Muscle of leg (tissue), 3 donors: ENCODE measurements at regions not wholly inside any gene's neighbourhood (a gene's known extent, or its start where the extent isn't known, plus 50 kb on each side); places are given as distances from the start of the nearest gene placed in this dataset.

Experiments
- DNase-seq: peaks from one replicate; pipeline ENCODE4 v3.0.0; 2013
- H3K27ac ChIP-seq: one replicate; pipeline ENCODE4 v1.5.1; 2013; ENCODE audit warnings: mild to moderate bottlenecking, low read length, control low read depth
- H3K27me3 ChIP-seq: one replicate; pipeline ENCODE4 v1.6.1; 2013; ENCODE audit warnings: low read length; ENCODE audit not compliant: control insufficient read depth, insufficient read depth
- H3K36me3 ChIP-seq: one replicate; pipeline ENCODE4 v1.6.1; 2013; ENCODE audit warnings: low read length; ENCODE audit not compliant: control insufficient read depth, insufficient read depth
- H3K4me1 ChIP-seq: one replicate; pipeline ENCODE4 v1.6.1; 2013; ENCODE audit warnings: low read length; ENCODE audit not compliant: control insufficient read depth, insufficient read depth
- H3K4me3 ChIP-seq: one replicate; pipeline ENCODE4 v1.5.1; 2013; ENCODE audit warnings: low read length, control low read depth
- H3K9me3 ChIP-seq: replicated peaks from 2 replicates; pipeline ENCODE4 v1.6.1; 2013; ENCODE audit warnings: low read depth, low read length; ENCODE audit not compliant: control insufficient read depth
- WGBS: methylation state at CpG from one replicate; pipeline ENCODE4 v1.1.5; 2013; ENCODE audit warnings: missing lambda C conversion rate; ENCODE audit not compliant: insufficient coverage; 5-methylcytosine and 5-hydroxymethylcytosine counted together

GRCh38 chr2:12436935-12437561, 279.7 kb upstream of the TRIB2 start:
- no peak for DNase-seq
- no peaks in the 10 kb centered on the region for H3K36me3 ChIP-seq
- no peaks in the 10 kb centered on the region for H3K27me3 ChIP-seq
- H3K9me3 ChIP-seq: no peaks in the 10 kb centered on the region
- H3K4me1 ChIP-seq: peaks cover 2% of the 10 kb centered on the region
- H3K4me3 ChIP-seq: no peak overlapping the region
- no peak overlapping the region for H3K27ac ChIP-seq
- WGBS: 100% methylated on average over 1 of the region's 5 CpGs

- no peak overlapping the region for H3K27ac ChIP-seq
- 41% methylated on average over 4 of the region's 4 CpGs for WGBS
- H3K4me1 ChIP-seq: no peaks in the 10 kb centered on the region
These were observed 276.0 kb upstream of the TRIB2 start for GRCh38 chr2:12440731-12441130.

DNA sequence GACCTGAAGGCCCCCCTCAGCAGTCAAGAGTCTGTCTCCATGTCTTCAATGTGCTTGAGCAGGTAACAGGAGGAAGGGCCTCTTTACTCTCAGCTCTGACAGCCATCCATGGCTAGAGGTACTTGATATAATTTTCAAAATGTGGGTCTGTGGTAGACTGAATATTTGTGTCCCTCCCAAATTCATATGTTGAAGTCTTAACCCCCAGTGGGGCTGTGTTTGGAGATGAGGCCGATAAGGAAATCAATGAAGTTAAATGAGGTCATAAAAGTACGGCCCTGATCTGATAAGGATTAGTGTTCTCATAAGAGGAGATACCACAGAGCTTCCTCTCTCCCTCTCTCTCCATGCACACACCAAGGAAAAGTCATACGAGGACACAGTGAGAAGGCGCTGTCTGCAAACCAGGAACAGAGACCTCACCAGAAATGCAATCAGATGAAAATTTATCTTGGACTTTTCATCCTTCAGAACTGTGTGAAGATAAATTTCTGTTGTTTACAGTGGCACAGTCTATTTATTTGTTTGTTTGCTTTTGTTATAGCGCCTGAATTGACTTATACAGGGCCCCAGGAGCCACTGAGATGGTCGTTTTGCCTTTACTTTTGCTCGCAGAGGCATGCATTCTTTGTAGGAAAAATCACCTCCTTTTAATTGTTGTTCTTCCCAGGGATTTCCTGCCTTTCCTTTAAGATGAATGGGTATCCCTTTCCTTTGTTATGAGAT, 274.8 kb upstream of the TRIB2 start:
- Histone ChIP-seq H3K4me3 (no peak overlapping the region), H3K4me1 (no peaks in the 10 kb centered on the region), H3K36me3 (no peaks in the 10 kb centered on the region), H3K27me3 (no peaks in the 10 kb centered on the region), H3K27ac (no peak overlapping the region), H3K9me3 (no peaks in the 10 kb centered on the region)
- WGBS: no CpG with 5 or more reads among the region's 7 CpGs
- no peak for DNase-seq

More at GRCh38 chr2:12440731-12441130, 276.0 kb upstream of the TRIB2 start:
- H3K36me3 ChIP-seq: no peaks in the 10 kb centered on the region
- DNase-seq: no peak
- H3K9me3 ChIP-seq: no peaks in the 10 kb centered on the region
- H3K27me3 ChIP-seq: no peaks in the 10 kb centered on the region
- no peak overlapping the region for H3K4me3 ChIP-seq

GRCh38 chr2:12442476-12442847, 274.3 kb upstream of the TRIB2 start:
- WGBS: no CpG with 5 or more reads among the region's 2 CpGs
- Histone ChIP-seq H3K36me3 (no peaks in the 10 kb centered on the region), H3K27me3 (no peaks in the 10 kb centered on the region), H3K9me3 (no peaks in the 10 kb centered on the region), H3K27ac (no peak overlapping the region), H3K4me1 (no peaks in the 10 kb centered on the region), H3K4me3 (no peak overlapping the region)
- DNase-seq: no peak

- whole genome bisulfite sequencing: 88% methylated on average over 3 of the region's 4 CpGs
- no peak overlapping the region for H3K27ac ChIP-seq
- H3K9me3 ChIP-seq: no peaks in the 10 kb centered on the region
These were observed 267.8 kb upstream of the TRIB2 start for GRCh38 chr2:12448846-12449505.

GRCh38 chr2:12451726-12452125, 265.0 kb upstream of the TRIB2 start:
- Histone ChIP-seq H3K27me3 (no peaks in the 10 kb centered on the region), H3K27ac (peak overlapping the region; percentile 36), H3K4me3 (no peak overlapping the region), H3K4me1 (peaks cover 6% of the 10 kb centered on the region), H3K9me3 (no peaks in the 10 kb centered on the region), H3K36me3 (no peaks in the 10 kb centered on the region)
- WGBS: no CpG with 5 or more reads among the region's 5 CpGs
- no peak for DNase-seq

More at GRCh38 chr2:12448846-12449505, 267.8 kb upstream of the TRIB2 start:
- Histone ChIP-seq H3K4me1 (peaks cover 4% of the 10 kb centered on the region), H3K36me3 (no peaks in the 10 kb centered on the region), H3K4me3 (no peak overlapping the region), H3K27me3 (no peaks in the 10 kb centered on the region)
- DNase-seq: no peak

DNA sequence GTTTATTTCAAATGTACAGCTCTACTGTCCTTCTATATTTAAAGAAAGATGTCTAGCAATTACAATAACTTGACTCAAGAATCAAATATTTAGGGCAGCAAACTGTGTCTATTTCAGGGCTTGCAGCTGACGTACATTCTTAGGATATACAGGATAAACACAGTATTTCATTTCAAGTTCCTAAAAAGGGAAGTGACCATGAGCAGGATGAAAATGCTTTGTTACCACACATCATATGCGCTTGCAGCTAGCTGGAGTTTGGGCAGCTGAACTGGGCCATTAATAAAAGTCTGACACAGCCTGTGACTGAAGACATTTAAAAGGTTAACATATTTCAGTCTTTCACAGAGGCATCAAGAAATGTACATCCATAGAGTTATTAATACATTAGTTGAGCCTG, 264.6 kb upstream of the TRIB2 start:
- Histone ChIP-seq H3K27me3 (no peaks in the 10 kb centered on the region), H3K4me3 (no peak overlapping the region), H3K4me1 (peaks cover 6% of the 10 kb centered on the region), H3K36me3 (no peaks in the 10 kb centered on the region), H3K9me3 (no peaks in the 10 kb centered on the region), H3K27ac (peak overlapping the region; percentile 39)
- peak; percentile 73 for DNase-seq
- WGBS: no CpG with 5 or more reads among the region's 2 CpGs

DNA sequence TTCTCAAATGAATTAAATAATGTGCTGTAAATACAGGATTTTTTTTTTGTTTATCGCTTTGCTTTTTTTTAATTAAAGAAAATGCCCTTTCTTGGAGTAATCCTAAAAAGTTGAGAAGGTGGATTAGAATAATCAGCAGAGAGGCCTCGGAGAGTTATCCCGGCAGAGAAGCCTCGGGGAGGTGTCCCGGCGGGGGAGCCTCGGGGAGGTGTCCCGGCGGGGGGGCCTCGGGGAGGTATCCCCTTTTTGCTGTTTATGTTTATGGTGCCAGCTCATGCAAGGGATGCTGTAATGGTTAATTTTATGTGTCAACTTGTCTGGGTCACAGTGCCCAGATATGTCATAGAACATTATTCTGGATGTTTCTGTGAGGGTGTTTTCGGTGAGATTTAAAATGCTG, 263.0 kb upstream of the TRIB2 start:
- WGBS: 96% methylated on average over 5 of the region's 11 CpGs
- H3K36me3 ChIP-seq: no peaks in the 10 kb centered on the region
- H3K4me1 ChIP-seq: peaks cover 6% of the 10 kb centered on the region
- no peaks in the 10 kb centered on the region for H3K9me3 ChIP-seq
- no peak for DNase-seq
- no peak overlapping the region for H3K4me3 ChIP-seq
- no peak overlapping the region for H3K27ac ChIP-seq
- no peaks in the 10 kb centered on the region for H3K27me3 ChIP-seq

GRCh38 chr2:12455661-12456060, 261.1 kb upstream of the TRIB2 start:
- Histone ChIP-seq H3K4me3 (no peak overlapping the region), H3K27ac (no peak overlapping the region), H3K4me1 (peaks cover 6% of the 10 kb centered on the region), H3K9me3 (no peaks in the 10 kb centered on the region), H3K36me3 (no peaks in the 10 kb centered on the region), H3K27me3 (no peaks in the 10 kb centered on the region)
- peak; percentile 73 for DNase-seq
- WGBS: no CpG with 5 or more reads among the region's 2 CpGs

GRCh38 chr2:12456293-12457106, 260.2 kb upstream of the TRIB2 start:
- 44% methylated on average over 3 of the region's 7 CpGs for WGBS
- H3K4me3 ChIP-seq: no peak overlapping the region

More at GRCh38 chr2:12456293-12457106, 260.2 kb upstream of the TRIB2 start:
- peaks cover 4% of the 10 kb centered on the region for H3K4me1 ChIP-seq
- no peaks in the 10 kb centered on the region for H3K9me3 ChIP-seq
- H3K27me3 ChIP-seq: no peaks in the 10 kb centered on the region
- H3K36me3 ChIP-seq: no peaks in the 10 kb centered on the region
- peak; percentile 86 for DNase-seq
- H3K27ac ChIP-seq: no peak overlapping the region
